ENCODE measurements at regions not wholly inside any gene's neighbourhood (a gene's known extent, or its start where the extent isn't known, plus 50 kb on each side); places are given as distances from the start of the nearest gene placed in this dataset.

GRCh38 chr10:35995485-35995884 is 353.4 kb upstream of the FZD8 start:
- H4K20me1 ChIP-seq (replicated peaks; ENCODE audit: control insufficient read depth, extremely low read depth, insufficient read depth, low read length), result no peaks in the 10 kb centered on the region
- intact Hi-C loops (cut with micrococcal nuclease), result no loop called here
- dilution Hi-C loops (cut with MboI; ENCODE audit: extremely low pct_ligation_motif_present, low sequenced_read_pairs), result no loop called here
- no peaks in the 10 kb centered on the region for H3K36me3 ChIP-seq (ENCODE audit: control insufficient read depth in 2 of 2, extremely low read depth in 1 of 2, insufficient read depth in 2 of 2, low read length in 2 of 2)
- BruUV-seq (replicated peaks), result no TSS peak
- H3K9me3 ChIP-seq (replicated peaks; ENCODE audit: control insufficient read depth, insufficient read depth, low read length), result no peaks in the 10 kb centered on the region
- H3K9me1 ChIP-seq (replicated peaks; ENCODE audit: control insufficient read depth, extremely low read depth, insufficient read depth, low read length), result no peaks in the 10 kb centered on the region
- no peak overlapping the region for H2AFZ ChIP-seq (ENCODE audit: low read depth, low read length)
- no peak overlapping the region for H3K4me3 ChIP-seq (replicated peaks in 1 of 3; ENCODE audit: insufficient read depth in 1 of 3, low read depth in 1 of 3, low read length in 3 of 3)
- no peak overlapping the region for H3K27ac ChIP-seq (ENCODE audit: insufficient read depth, low read depth, low read length)
- no peak overlapping the region for H3K9ac ChIP-seq (replicated peaks; ENCODE audit: extremely low read depth, insufficient read depth, low read length)
- TF ChIP-seq MAX (IDR thresholded peaks at IDR 0.05; ENCODE audit: insufficient read depth, insufficient read length) (no peak), MYC (IDR thresholded peaks at IDR 0.05; ENCODE audit: low read depth, low read length) (no peak), GATA2 (IDR thresholded peaks at IDR 0.05; ENCODE audit: insufficient read depth, insufficient read length, low read depth, low read length) (no peak), CTCF (IDR thresholded peaks at IDR 0.05; ENCODE audit: extremely low read depth in 1 of 2, insufficient read depth in 1 of 2, low read depth in 1 of 2, low read length in 2 of 2) (no peak), FOS (IDR thresholded peaks at IDR 0.05; ENCODE audit: borderline replicate concordance, insufficient read depth, low read length) (no peak), POLR2A (IDR thresholded peaks at IDR 0.05; ENCODE audit: low read depth, low read length) (no peak)
- POLR2A ChIA-PET, result no interaction called here
- FAIRE-seq (no peak), DNase-seq (ENCODE audit: low read depth, low spot score) (no peak)
- H3K79me2 ChIP-seq (ENCODE audit: control insufficient read depth, insufficient read depth, low read length), result no peaks in the 10 kb centered on the region
- H3K27me3 ChIP-seq (ENCODE audit: control insufficient read depth in 2 of 2, insufficient read depth in 2 of 2, low read length in 2 of 2), result no peaks in the 10 kb centered on the region
- H3K4me2 ChIP-seq (ENCODE audit: insufficient read depth, low read length), result no peak overlapping the region
- CTCF ChIA-PET, result interaction anchor here (1.2 kb wide), 1 partner anchor 784 kb away, joined by 3 read pairs; no protein-coding TSS in a partner anchor
- peaks cover 9% of the 10 kb centered on the region for H3K4me1 ChIP-seq (ENCODE audit: control insufficient read depth, extremely low read depth, insufficient read depth, low read length)

All from endothelial cell of umbilical vein (primary cell).